H9 (cell line): ENCODE measurements at regions not wholly inside any gene's neighbourhood (a gene's known extent, or its start where the extent isn't known, plus 50 kb on each side); places are given as distances from the start of the nearest gene placed in this dataset.

Source experiments
- DNase-seq: peaks from one replicate; pipeline ENCODE4 v3.0.0-alpha.2; 2017
- H2AFZ ChIP-seq: one replicate; pipeline ENCODE4 v1.6.1; 2013; ENCODE audit warnings: mild to moderate bottlenecking, low read length, control low read depth, moderate library complexity
- H2AK5ac ChIP-seq: 2 replicates; pipeline ENCODE4 v1.6.1; 2013; ENCODE audit warnings: low read length, control low read depth, mixed read lengths; ENCODE audit not compliant: insufficient read length
- H2BK120ac ChIP-seq: one replicate; pipeline ENCODE4 v1.6.1; 2013; ENCODE audit warnings: low read depth, mild to moderate bottlenecking, low read length, control low read depth, inconsistent platforms; ENCODE audit not compliant: poor library complexity, severe bottlenecking
- H2BK12ac ChIP-seq: 2 replicates; pipeline ENCODE4 v1.6.1; 2013; ENCODE audit warnings: low read length, control low read depth, mixed read lengths, low read depth; ENCODE audit not compliant: insufficient read length
- H2BK15ac ChIP-seq: 2 replicates; pipeline ENCODE4 v1.6.1; 2013; ENCODE audit warnings: low read depth, low read length, control low read depth
- H2BK20ac ChIP-seq: one replicate; pipeline ENCODE4 v1.6.1; 2013; ENCODE audit warnings: low read depth, mild to moderate bottlenecking, low read length, control low read depth, inconsistent platforms; ENCODE audit not compliant: poor library complexity, severe bottlenecking
- H2BK5ac ChIP-seq: 2 replicates; pipeline ENCODE4 v1.6.1; 2013; ENCODE audit warnings: low read length, control low read depth, mixed read lengths; ENCODE audit not compliant: insufficient read length
- H3K14ac ChIP-seq: 2 replicates; pipeline ENCODE4 v1.6.1; 2013; ENCODE audit warnings: low read length, control low read depth; ENCODE audit not compliant: insufficient read depth
- H3K18ac ChIP-seq: 2 replicates; pipeline ENCODE4 v1.6.1; 2013; ENCODE audit warnings: low read depth, mild to moderate bottlenecking, mixed read lengths, low read length, control low read depth; ENCODE audit not compliant: insufficient read length
- H3K23ac ChIP-seq: 2 replicates; pipeline ENCODE4 v1.6.1; 2013; ENCODE audit warnings: low read length, control low read depth, mixed read lengths, low read depth; ENCODE audit not compliant: insufficient read length
- H3K23me2 ChIP-seq: 2 replicates; pipeline ENCODE4 v1.6.1; 2013; ENCODE audit warnings: low read depth, mild to moderate bottlenecking, mixed read lengths, low read length, control low read depth; ENCODE audit not compliant: insufficient read length, poor library complexity, severe bottlenecking
- H3K27ac ChIP-seq: 2 replicates; pipeline ENCODE4 v1.5.1; 2013; ENCODE audit warnings: low read length, control low read depth, mixed read lengths, low read depth; ENCODE audit not compliant: insufficient read length
- H3K27me3 ChIP-seq: 2 replicates; pipeline ENCODE4 v1.6.1; 2013; ENCODE audit warnings: low read length, control low read depth, inconsistent platforms; ENCODE audit not compliant: insufficient read depth
- H3K4ac ChIP-seq: 2 replicates; pipeline ENCODE4 v1.6.1; 2013; ENCODE audit warnings: low read depth, mild to moderate bottlenecking, control low read depth, inconsistent platforms, low read length, moderate library complexity
- H3K4me1 ChIP-seq: 2 replicates; pipeline ENCODE4 v1.6.1; 2013; ENCODE audit warnings: low read length, control low read depth, inconsistent platforms; ENCODE audit not compliant: insufficient read depth
- H3K4me2 ChIP-seq: 2 replicates; pipeline ENCODE4 v1.6.1; 2013; ENCODE audit warnings: low read length, control low read depth, mixed read lengths; ENCODE audit not compliant: insufficient read length, insufficient read depth
- H3K56ac ChIP-seq: 2 replicates; pipeline ENCODE4 v1.6.1; 2013; ENCODE audit warnings: low read depth, mild to moderate bottlenecking, mixed read lengths, low read length, control low read depth; ENCODE audit not compliant: insufficient read length
- H3K79me1 ChIP-seq: 2 replicates; pipeline ENCODE4 v1.6.1; 2013; ENCODE audit warnings: low read depth, mild to moderate bottlenecking, moderate library complexity, low read length, control low read depth, inconsistent platforms; ENCODE audit not compliant: insufficient read depth, poor library complexity, severe bottlenecking
- H3K79me2 ChIP-seq: 2 replicates; pipeline ENCODE4 v1.6.1; 2013; ENCODE audit warnings: low read length, control low read depth, inconsistent platforms; ENCODE audit not compliant: insufficient read depth
- H3K9ac ChIP-seq: 2 replicates; pipeline ENCODE4 v1.6.1; 2013; ENCODE audit warnings: low read length, control low read depth, mixed read lengths; ENCODE audit not compliant: insufficient read length; ENCODE audit errors: extremely low read depth
- H3K9me3 ChIP-seq: one replicate; pipeline ENCODE4 v1.6.1; 2013; ENCODE audit warnings: low read depth, low read length, inconsistent platforms; ENCODE audit not compliant: control insufficient read depth
- H3T11ph ChIP-seq: one replicate; pipeline ENCODE4 v1.6.1; 2013; ENCODE audit warnings: mild to moderate bottlenecking, low read length, control low read depth, inconsistent platforms
- H4K20me1 ChIP-seq: one replicate; pipeline ENCODE4 v1.6.1; 2013; ENCODE audit not compliant: control insufficient read depth, insufficient read length, insufficient read depth
- H4K5ac ChIP-seq: 2 replicates; pipeline ENCODE4 v1.6.1; 2013; ENCODE audit warnings: low read depth, mild to moderate bottlenecking, mixed read lengths, low read length, control low read depth; ENCODE audit not compliant: insufficient read length
- H4K8ac ChIP-seq: replicated peaks from 2 replicates; pipeline ENCODE4 v1.6.1; 2013; ENCODE audit warnings: low read length, control low read depth, mixed read lengths, low read depth; ENCODE audit not compliant: insufficient read length
- H4K91ac ChIP-seq: 2 replicates; pipeline ENCODE4 v1.6.1; 2013; ENCODE audit warnings: low read depth, mild to moderate bottlenecking, moderate library complexity, mixed read lengths, low read length, control low read depth; ENCODE audit not compliant: insufficient read length
- H3K27ac Mint-ChIP-seq, 3 experiments: 2 replicates in 2 of 3; 3 replicates in 1 of 3; pipeline ENCODE4 v1.8.0; 2020 to 2021; ENCODE audit warnings: mixed read lengths in 3 of 3, mild to moderate bottlenecking in 1 of 3, moderate library complexity in 1 of 3
- H3K27me3 Mint-ChIP-seq: 2 replicates; pipeline ENCODE4 v1.8.0; 2021; ENCODE audit warnings: low read depth, mild to moderate bottlenecking, moderate library complexity, mixed read lengths
- H3K36me3 Mint-ChIP-seq, 3 experiments: 2 replicates in 2 of 3; 3 replicates in 1 of 3; pipeline ENCODE4 v1.8.0; 2020 to 2021; ENCODE audit warnings: low read depth in 3 of 3, mixed read lengths in 3 of 3; ENCODE audit not compliant: insufficient read depth in 1 of 3
- H3K4me1 Mint-ChIP-seq, 2 experiments: 2 replicates each; pipeline ENCODE4 v1.8.0; 2020; ENCODE audit warnings: mixed read lengths in 2 of 2
- H3K4me3 Mint-ChIP-seq, 2 experiments: 2 replicates in 1 of 2; 3 replicates in 1 of 2; pipeline ENCODE4 v1.8.0; 2020 to 2021; ENCODE audit warnings: mild to moderate bottlenecking in 2 of 2, mixed read lengths in 2 of 2, moderate library complexity in 1 of 2
- H3K9me3 Mint-ChIP-seq, 2 experiments: 2 replicates in 1 of 2; 3 replicates in 1 of 2; pipeline ENCODE4 v1.8.0; 2020; ENCODE audit warnings: mild to moderate bottlenecking in 2 of 2, mixed read lengths in 2 of 2, moderate library complexity in 1 of 2
- TF ChIP-seq, protein P1 (sequence below): fragments of 200-600 bp; sonication (generic); conservative IDR thresholded peaks from 3 replicates; pipeline ENCODE4 v1.8.0; 2021; ENCODE audit warnings: antibody characterized with exemption, mild to moderate bottlenecking

DNA sequence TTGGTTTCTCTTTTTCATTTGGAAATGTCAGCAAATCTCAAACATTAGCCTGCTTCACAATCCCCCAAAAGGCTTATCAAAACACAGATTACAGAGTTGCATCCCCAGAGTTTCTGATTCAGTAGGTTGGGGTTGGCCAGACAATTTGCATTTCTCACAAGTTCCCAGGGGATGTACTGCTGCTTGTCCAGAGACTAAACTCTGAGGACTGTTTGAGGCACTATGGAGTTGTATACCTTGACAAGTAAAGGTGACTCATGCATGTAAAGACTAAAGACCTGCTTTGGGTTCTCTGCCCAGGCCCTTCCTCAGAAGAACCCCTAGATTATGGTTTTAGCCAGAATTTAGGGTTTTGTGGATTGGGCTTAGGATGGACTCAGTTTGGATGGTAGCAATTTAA is 151.1 kb upstream of the ARHGEF26 start:
- Histone ChIP-seq H3K23ac (no peak overlapping the region), H4K20me1 (no peaks in the 10 kb centered on the region), H3K27ac (no peak overlapping the region), H2BK12ac (no peak overlapping the region), H3K4me1 (no peaks in the 10 kb centered on the region), H2BK5ac (no peak overlapping the region), H4K91ac (no peak overlapping the region), H2BK15ac (no peak overlapping the region), H3K4me2 (no peak overlapping the region), H3K9ac (no peak overlapping the region), H3K79me2 (no peaks in the 10 kb centered on the region), H2AK5ac (no peak overlapping the region), H2BK120ac (no peak overlapping the region), H2AFZ (no peak overlapping the region), H3K27me3 (no peaks in the 10 kb centered on the region), H3K9me3 (no peaks in the 10 kb centered on the region), H3K23me2 (no peaks in the 10 kb centered on the region), H3K79me1 (no peaks in the 10 kb centered on the region), H3K56ac (no peak overlapping the region), H3T11ph (no peak overlapping the region), H3K18ac (no peak overlapping the region), H2BK20ac (no peak overlapping the region), H4K5ac (no peak overlapping the region), H3K14ac (no peak overlapping the region), H3K4ac (no peak overlapping the region), H4K8ac (no peak overlapping the region)
- no peaks in the 10 kb centered on the region for H3K4me1 Mint-ChIP-seq
- H3K9me3 Mint-ChIP-seq = peaks cover 2% of the 10 kb centered on the region in 2 experiments; a peak in 2 of 5 replicates
- no peak overlapping the region for H3K4me3 Mint-ChIP-seq
- no peak overlapping the region; a peak in 1 of 7 replicates for H3K27ac Mint-ChIP-seq
- DNase-seq = no peak
- no peaks in the 10 kb centered on the region for H3K27me3 Mint-ChIP-seq
- TF ChIP-seq, protein P1, sequence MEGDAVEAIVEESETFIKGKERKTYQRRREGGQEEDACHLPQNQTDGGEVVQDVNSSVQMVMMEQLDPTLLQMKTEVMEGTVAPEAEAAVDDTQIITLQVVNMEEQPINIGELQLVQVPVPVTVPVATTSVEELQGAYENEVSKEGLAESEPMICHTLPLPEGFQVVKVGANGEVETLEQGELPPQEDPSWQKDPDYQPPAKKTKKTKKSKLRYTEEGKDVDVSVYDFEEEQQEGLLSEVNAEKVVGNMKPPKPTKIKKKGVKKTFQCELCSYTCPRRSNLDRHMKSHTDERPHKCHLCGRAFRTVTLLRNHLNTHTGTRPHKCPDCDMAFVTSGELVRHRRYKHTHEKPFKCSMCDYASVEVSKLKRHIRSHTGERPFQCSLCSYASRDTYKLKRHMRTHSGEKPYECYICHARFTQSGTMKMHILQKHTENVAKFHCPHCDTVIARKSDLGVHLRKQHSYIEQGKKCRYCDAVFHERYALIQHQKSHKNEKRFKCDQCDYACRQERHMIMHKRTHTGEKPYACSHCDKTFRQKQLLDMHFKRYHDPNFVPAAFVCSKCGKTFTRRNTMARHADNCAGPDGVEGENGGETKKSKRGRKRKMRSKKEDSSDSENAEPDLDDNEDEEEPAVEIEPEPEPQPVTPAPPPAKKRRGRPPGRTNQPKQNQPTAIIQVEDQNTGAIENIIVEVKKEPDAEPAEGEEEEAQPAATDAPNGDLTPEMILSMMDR = no peak
- no peaks in the 10 kb centered on the region for H3K36me3 Mint-ChIP-seq
